NB4 (cell line): ENCODE measurements at regions not wholly inside any gene's neighbourhood (a gene's known extent, or its start where the extent isn't known, plus 50 kb on each side); places are given as distances from the start of the nearest gene placed in this dataset.

ENCODE experiments used
- CTCF ChIP-seq: IDR thresholded peaks from one replicate; pipeline ENCODE4 v1.5.1; 2012; ENCODE audit warnings: low read depth, low read length
- POLR2A ChIP-seq: IDR thresholded peaks from 2 replicates; pipeline ENCODE4 v1.6.1; 2011; ENCODE audit warnings: mild to moderate bottlenecking; ENCODE audit not compliant: insufficient read length; ENCODE audit errors: extremely low read depth

- TF ChIP-seq CTCF, result no peak
- TF ChIP-seq POLR2A, result no peak
Observed at GRCh38 chr2:200219309-200220113, 87.0 kb upstream of the SPATS2L start.
